K562 (cell line): ENCODE measurements at regions not wholly inside any gene's neighbourhood (a gene's known extent, or its start where the extent isn't known, plus 50 kb on each side); places are given as distances from the start of the nearest gene placed in this dataset.

Experiments used
- ATAC-seq: fragments of 200-7000 bp; cut with Tn5 transposase; 3 replicates; pipeline ENCODE4 v1.9.1; 2020; ENCODE audit warnings: moderate library complexity
- BruUV-seq: library from RNA; stranded (reverse); fragments of 400-500 nt; replicated peaks from 2 replicates; lab custom pipeline; 2021; lab: Mats Ljungman, UMichigan
- CTCF ChIA-PET: fragments of 300-600 bp; formaldehyde crosslinking; extraction: SDS; loops from one replicate; lab custom pipeline; 2021; ENCODE audit warnings: low intra/inter-chr PET ratio; lab: Yijun Ruan, JAX
- POLR2A ChIA-PET: fragments of 300-600, 350-650 bp; sonication (Branson Sonifier 250); formaldehyde crosslinking; extraction: SDS; loops from one replicate; lab custom pipeline; 2021; ENCODE audit warnings: antibody characterized with exemption, inconsistent platforms; lab: Yijun Ruan, JAX
- DNase-seq, 4 experiments: peaks; one replicate each; pipeline versions ENCODE4 v3.0.0 to v3.0.0-alpha.2; 2011 to 2018; ENCODE audit warnings: low spot score in 3 of 4, mixed read lengths in 3 of 4; ENCODE audit errors: extremely low read depth in 1 of 4
- FAIRE-seq: peaks from 2 replicates; lab custom pipeline; 2011; peaks lifted over from hg19 to GRCh38; lab: Jason Lieb, UNC
- H2AFZ ChIP-seq: 2 replicates; pipeline ENCODE4 v1.6.0; 2011; ENCODE audit warnings: low read depth, low read length, control low read depth, inconsistent platforms
- H3K27ac ChIP-seq: fragments of 200-600 bp; 3 replicates; pipeline ENCODE4 v1.8.0; 2011; ENCODE audit warnings: low read depth, mild to moderate bottlenecking, control low read depth, inconsistent platforms, low read length, moderate library complexity, mixed read lengths; ENCODE audit errors: extremely low read depth
- H3K27me3 ChIP-seq, 2 experiments: fragments of 300-600 bp in 1 of 2; 2 replicates in 1 of 2; 3 replicates in 1 of 2; pipeline versions ENCODE4 v1.6.0 to v1.8.0; 2011; ENCODE audit warnings: inconsistent platforms in 2 of 2, low read length in 2 of 2, mild to moderate bottlenecking in 1 of 2, mixed read lengths in 1 of 2, moderate library complexity in 1 of 2; ENCODE audit not compliant: control insufficient read depth in 2 of 2, insufficient read depth in 2 of 2
- H3K36me3 ChIP-seq: fragments of 300-600 bp; 3 replicates; pipeline ENCODE4 v1.8.0; 2011; ENCODE audit warnings: mild to moderate bottlenecking, low read length, inconsistent platforms; ENCODE audit not compliant: control insufficient read depth, insufficient read depth
- H3K4me1 ChIP-seq, 2 experiments: fragments of 200-600 bp in 1 of 2; replicated peaks in 1 of 2; 2 replicates in 1 of 2; 3 replicates in 1 of 2; pipeline versions ENCODE4 v1.5.1 to v1.8.0; 2011; ENCODE audit warnings: inconsistent platforms in 2 of 2, low read length in 2 of 2, mild to moderate bottlenecking in 1 of 2, mixed read lengths in 1 of 2, moderate library complexity in 1 of 2; ENCODE audit not compliant: control insufficient read depth in 2 of 2, insufficient read depth in 2 of 2
- H3K4me2 ChIP-seq: 2 replicates; pipeline ENCODE4 v1.6.1; 2011; ENCODE audit warnings: low read length, control low read depth, inconsistent platforms, mixed read lengths; ENCODE audit not compliant: insufficient read depth
- H3K4me3 ChIP-seq: fragments of 200-600 bp; sonication (generic), shearing (Covaris generic); 2 replicates; pipeline ENCODE4 v1.5.1; 2016; ENCODE audit warnings: control low read depth, inconsistent platforms
- H3K79me2 ChIP-seq: fragments of 200-600 bp; 3 replicates; pipeline ENCODE4 v1.8.0; 2011; ENCODE audit warnings: low read length, inconsistent platforms; ENCODE audit not compliant: control insufficient read depth, insufficient read depth
- H3K9ac ChIP-seq, 2 experiments: 2 replicates each; pipeline versions ENCODE4 v1.6.0 to v1.6.1; 2011; ENCODE audit warnings: low read depth in 2 of 2, low read length in 2 of 2, control low read depth in 1 of 2, inconsistent platforms in 1 of 2, mild to moderate bottlenecking in 1 of 2, mixed read lengths in 1 of 2; ENCODE audit not compliant: insufficient read depth in 1 of 2
- H3K9me1 ChIP-seq: one replicate; pipeline ENCODE4 v1.6.0; 2011; ENCODE audit warnings: inconsistent platforms, mild to moderate bottlenecking, low read length, moderate library complexity; ENCODE audit not compliant: control insufficient read depth, insufficient read depth
- H3K9me3 ChIP-seq: replicated peaks from 2 replicates; pipeline ENCODE4 v1.5.1; 2011; ENCODE audit warnings: low read depth, low read length, inconsistent platforms; ENCODE audit not compliant: control insufficient read depth, insufficient read depth
- H4K20me1 ChIP-seq: replicated peaks from 2 replicates; pipeline ENCODE4 v1.6.1; 2011; ENCODE audit warnings: low read length, inconsistent platforms, mixed read lengths; ENCODE audit not compliant: control insufficient read depth, insufficient read depth
- BCLAF1 ChIP-seq, 2 experiments: fragments of 450-650 bp in 1 of 2; IDR thresholded peaks; 2 replicates each; pipeline ENCODE4 v1.6.1; 2011 to 2017; ENCODE audit warnings: low read depth in 2 of 2, antibody characterized with exemption in 1 of 2, borderline replicate concordance in 1 of 2, low read length in 1 of 2, mild to moderate bottlenecking in 1 of 2, mixed read lengths in 1 of 2; ENCODE audit not compliant: control insufficient read depth in 1 of 2
- CAMTA2 ChIP-seq: fragments of 250-450 bp; sonication (Bioruptor Pico); conservative IDR thresholded peaks from 2 replicates; pipeline ENCODE4 v1.5.1; 2022
- CBX2 ChIP-seq: fragments of 200-600 bp; sonication (generic); IDR thresholded peaks from one replicate; pipeline ENCODE4 v1.6.1; 2012; ENCODE audit warnings: mild to moderate bottlenecking, low read length, inconsistent platforms; ENCODE audit not compliant: insufficient read depth, poor library complexity, severe bottlenecking
- IRF2 ChIP-seq: sonication (generic); formaldehyde crosslinking; IDR thresholded peaks from 2 replicates; pipeline ENCODE4 v1.8.1; 2022; ENCODE audit warnings: mild to moderate bottlenecking, missing genetic modification reagents
- RCOR1 ChIP-seq, 2 experiments: IDR thresholded peaks; 2 replicates each; pipeline ENCODE4 v1.6.1; 2012; ENCODE audit warnings: low read depth in 2 of 2, low read length in 2 of 2, borderline replicate concordance in 1 of 2, improper control_type of control experiment in 1 of 2
- STAG1 ChIP-seq: sonication (generic); formaldehyde crosslinking; IDR thresholded peaks from 2 replicates; pipeline ENCODE4 v1.5.0; 2020; ENCODE audit warnings: missing genetic modification reagents, borderline replicate concordance
- SUPT5H ChIP-seq: fragments of 450-650 bp; IDR thresholded peaks from 2 replicates; pipeline ENCODE4 v1.6.1; 2016
- TRIM28 ChIP-seq: fragments of 450-650 bp; IDR thresholded peaks from 2 replicates; pipeline ENCODE4 v1.6.1; 2017
- ZNF766 ChIP-seq: fragments of 200-800 bp; sonication (Bioruptor generic); conservative IDR thresholded peaks from 2 replicates; pipeline ENCODE4 v1.6.1; 2016; ENCODE audit warnings: missing genetic modification characterization, missing compliant biosample characterization
- WGBS: fragments of 100-300 bp; shearing (Covaris generic); methylation state at CpG from one replicate; pipeline ENCODE4 v1.1.6; 2016; ENCODE audit warnings: low coverage, mixed read lengths; ENCODE audit not compliant: insufficient coverage; ENCODE audit errors: missing lambda C conversion rate; 5-methylcytosine and 5-hydroxymethylcytosine counted together
- in situ Hi-C: fragments of 300-500 bp; cut with MboI; formaldehyde crosslinking; loops from 4 replicates; pipeline ENCODE4 v1.15.0; 2018; ENCODE audit warnings: inconsistent platforms, mixed read lengths
- intact Hi-C: fragments of 100-400 bp; cut with micrococcal nuclease; formaldehyde crosslinking; loops from 2 replicates; pipeline ENCODE4 v1.14.2; 2022
- TF ChIP-seq, protein P1 (sequence below): sonication (generic); formaldehyde crosslinking; IDR thresholded peaks from 2 replicates; pipeline ENCODE4 v1.8.0; 2022; ENCODE audit warnings: mild to moderate bottlenecking, missing genetic modification reagents, borderline replicate concordance
- TF ChIP-seq, protein P2 (sequence below): fragments of 250-450 bp; sonication (Bioruptor Pico); IDR thresholded peaks from 2 replicates; pipeline ENCODE4 v1.9.0; 2021; ENCODE audit warnings: mild to moderate bottlenecking, inconsistent platforms

DNA sequence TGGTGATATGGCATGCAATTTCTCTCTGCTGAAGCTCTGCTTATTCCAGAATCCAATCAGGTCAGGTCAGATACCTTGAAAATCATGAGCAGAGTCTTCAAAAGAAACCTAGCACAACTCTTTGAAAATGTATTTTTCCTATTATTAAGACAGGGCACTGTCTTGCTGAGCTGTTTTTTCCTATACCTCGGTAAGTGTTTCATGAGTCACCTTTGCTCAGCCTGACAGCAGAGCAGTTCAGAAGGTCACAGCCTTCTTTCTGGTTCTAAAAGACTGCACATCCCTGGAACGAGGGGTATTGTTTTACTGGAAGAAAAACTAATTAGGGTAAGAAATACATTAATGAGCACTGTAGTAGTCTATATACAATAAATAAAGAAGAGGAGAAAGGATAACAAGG is 422.0 kb downstream of the SOX2 start (continued):
- TF ChIP-seq, protein P1, sequence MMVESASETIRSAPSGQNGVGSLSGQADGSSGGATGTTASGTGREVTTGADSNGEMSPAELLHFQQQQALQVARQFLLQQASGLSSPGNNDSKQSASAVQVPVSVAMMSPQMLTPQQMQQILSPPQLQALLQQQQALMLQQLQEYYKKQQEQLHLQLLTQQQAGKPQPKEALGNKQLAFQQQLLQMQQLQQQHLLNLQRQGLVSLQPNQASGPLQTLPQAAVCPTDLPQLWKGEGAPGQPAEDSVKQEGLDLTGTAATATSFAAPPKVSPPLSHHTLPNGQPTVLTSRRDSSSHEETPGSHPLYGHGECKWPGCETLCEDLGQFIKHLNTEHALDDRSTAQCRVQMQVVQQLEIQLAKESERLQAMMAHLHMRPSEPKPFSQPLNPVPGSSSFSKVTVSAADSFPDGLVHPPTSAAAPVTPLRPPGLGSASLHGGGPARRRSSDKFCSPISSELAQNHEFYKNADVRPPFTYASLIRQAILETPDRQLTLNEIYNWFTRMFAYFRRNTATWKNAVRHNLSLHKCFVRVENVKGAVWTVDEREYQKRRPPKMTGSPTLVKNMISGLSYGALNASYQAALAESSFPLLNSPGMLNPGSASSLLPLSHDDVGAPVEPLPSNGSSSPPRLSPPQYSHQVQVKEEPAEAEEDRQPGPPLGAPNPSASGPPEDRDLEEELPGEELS (CRISPR knock-in tag) = no peak
- TF ChIP-seq, all 486 proteins: peak for 0

DNA sequence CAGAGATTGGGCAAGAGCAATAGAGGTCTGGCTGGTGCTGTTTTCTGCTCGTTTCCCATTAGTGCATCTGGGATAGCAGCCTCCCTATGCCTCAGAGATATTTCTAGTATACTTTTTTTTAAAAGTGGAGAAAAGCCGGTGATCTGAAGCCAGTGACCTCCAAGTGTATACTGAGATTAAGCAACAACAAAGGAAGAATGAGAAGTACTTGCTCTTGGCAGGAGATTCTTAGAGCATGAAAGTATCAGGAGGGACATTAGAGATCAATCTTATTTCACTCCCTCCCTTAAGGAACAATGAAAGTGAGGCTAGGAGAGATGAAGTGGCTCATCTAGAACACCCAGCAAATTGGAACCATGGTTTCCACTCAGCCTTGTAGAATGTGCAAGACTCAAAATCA is 423.3 kb downstream of the SOX2 start:
- Histone ChIP-seq H3K79me2 (no peaks in the 10 kb centered on the region), H3K4me3 (no peak overlapping the region), H3K27ac (no peak overlapping the region), H3K4me2 (no peak overlapping the region), H3K36me3 (no peaks in the 10 kb centered on the region), H3K4me1 (no peaks in the 10 kb centered on the region), H3K27me3 (no peaks in the 10 kb centered on the region), H3K9me1 (no peaks in the 10 kb centered on the region), H3K9ac (no peak overlapping the region), H3K9me3 (no peaks in the 10 kb centered on the region), H4K20me1 (no peaks in the 10 kb centered on the region), H2AFZ (no peak overlapping the region)
- ATAC-seq = no peak
- 0% methylated on average over 2 of the region's 2 CpGs for WGBS
- BruUV-seq = no TSS peak
- POLR2A ChIA-PET = no interaction called here
- in situ Hi-C loops (no loop called here), intact Hi-C loops (no loop called here)
- no peak for FAIRE-seq
- CTCF ChIA-PET = no interaction called here
- DNase-seq = no peak
- TF ChIP-seq SUPT5H (no peak), STAG1 (CRISPR knock-in tag) (no peak), BCLAF1 (IDR thresholded peaks at IDR 0.05; ENCODE audit: borderline replicate concordance in 1 of 2, control insufficient read depth in 1 of 2, low read depth in 2 of 2, low read length in 1 of 2) (no peak), CBX2 (no peak), IRF2 (no peak), TRIM28 (no peak), ZNF766 (CRISPR knock-in tag) (no peak), CAMTA2 (CRISPR knock-in tag) (no peak), RCOR1 (IDR thresholded peaks at IDR 0.05; ENCODE audit: borderline replicate concordance in 1 of 2, low read depth in 2 of 2, low read length in 2 of 2) (no peak)
- TF ChIP-seq, protein P2, sequence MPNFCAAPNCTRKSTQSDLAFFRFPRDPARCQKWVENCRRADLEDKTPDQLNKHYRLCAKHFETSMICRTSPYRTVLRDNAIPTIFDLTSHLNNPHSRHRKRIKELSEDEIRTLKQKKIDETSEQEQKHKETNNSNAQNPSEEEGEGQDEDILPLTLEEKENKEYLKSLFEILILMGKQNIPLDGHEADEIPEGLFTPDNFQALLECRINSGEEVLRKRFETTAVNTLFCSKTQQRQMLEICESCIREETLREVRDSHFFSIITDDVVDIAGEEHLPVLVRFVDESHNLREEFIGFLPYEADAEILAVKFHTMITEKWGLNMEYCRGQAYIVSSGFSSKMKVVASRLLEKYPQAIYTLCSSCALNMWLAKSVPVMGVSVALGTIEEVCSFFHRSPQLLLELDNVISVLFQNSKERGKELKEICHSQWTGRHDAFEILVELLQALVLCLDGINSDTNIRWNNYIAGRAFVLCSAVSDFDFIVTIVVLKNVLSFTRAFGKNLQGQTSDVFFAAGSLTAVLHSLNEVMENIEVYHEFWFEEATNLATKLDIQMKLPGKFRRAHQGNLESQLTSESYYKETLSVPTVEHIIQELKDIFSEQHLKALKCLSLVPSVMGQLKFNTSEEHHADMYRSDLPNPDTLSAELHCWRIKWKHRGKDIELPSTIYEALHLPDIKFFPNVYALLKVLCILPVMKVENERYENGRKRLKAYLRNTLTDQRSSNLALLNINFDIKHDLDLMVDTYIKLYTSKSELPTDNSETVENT = no peak
